HG02642 (cell line): ENCODE measurements at regions not wholly inside any gene's neighbourhood (a gene's known extent, or its start where the extent isn't known, plus 50 kb on each side); places are given as distances from the start of the nearest gene placed in this dataset.

Experiments
- ATAC-seq: cut with Tn5 transposase; IDR thresholded peaks from one replicate; pipeline ENCODE4 v1.9.1; 2021; ENCODE audit warnings: mild to moderate bottlenecking; ENCODE audit not compliant: unreplicated experiment, poor library complexity

DNA sequence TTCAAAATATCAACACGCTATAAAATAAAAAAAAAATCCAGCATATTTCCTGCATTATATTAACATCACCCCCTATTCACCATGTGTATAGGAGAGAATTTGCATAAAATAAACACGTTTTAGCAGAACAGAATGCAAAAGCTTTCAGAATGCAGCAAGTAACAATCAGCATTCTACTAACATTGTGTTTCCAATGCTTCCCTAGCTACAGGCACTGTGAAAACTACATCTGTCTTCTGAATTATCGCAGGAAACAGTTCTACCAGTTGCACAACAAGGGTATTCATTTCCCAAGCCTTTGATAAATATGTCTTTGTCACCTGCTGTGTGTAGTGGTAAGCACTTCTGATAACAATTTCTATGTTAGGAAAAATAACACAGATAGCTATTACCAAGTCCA lies 1015.8 kb downstream of the CDH18 start:
- no peak for ATAC-seq

DNA sequence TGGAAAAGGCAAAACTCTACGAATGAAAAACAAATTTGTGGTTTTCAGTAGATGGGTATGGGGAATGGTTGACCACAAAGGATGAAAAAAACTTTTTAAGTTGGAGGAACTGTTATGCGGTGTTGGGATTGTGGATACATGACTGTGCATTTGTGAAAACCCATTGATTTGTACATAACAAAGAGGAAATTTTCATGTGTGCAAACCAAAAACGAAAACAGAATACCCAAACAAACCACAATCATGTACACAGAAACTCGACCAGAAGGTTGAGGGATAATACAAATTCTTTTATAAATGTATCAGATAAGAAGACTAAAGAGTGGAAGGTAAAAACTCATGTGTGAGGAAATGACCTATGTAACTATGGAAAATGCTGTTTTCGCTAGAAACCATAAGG lies 1012.4 kb downstream of the CDH18 start:
- ATAC-seq: no peak

DNA sequence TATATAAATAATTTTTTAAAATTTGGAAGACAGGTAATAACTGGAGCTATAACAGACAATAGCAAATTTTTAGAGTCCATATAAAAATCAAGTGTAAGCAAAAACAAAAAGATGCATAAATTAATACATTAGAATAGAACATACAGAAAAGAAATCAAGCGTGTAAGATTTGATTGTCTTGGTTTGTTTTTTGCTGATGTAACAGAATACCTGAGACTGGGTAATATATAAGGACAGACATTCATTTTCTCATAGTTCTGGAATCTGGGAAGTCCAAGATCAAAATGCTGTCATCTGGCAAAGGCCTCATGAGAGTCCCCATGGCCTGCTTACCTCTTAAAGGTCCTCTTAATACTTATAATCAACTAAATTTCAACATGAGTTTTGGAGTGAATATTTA lies 1010.1 kb downstream of the CDH18 start:
- ATAC-seq: no peak

- ATAC-seq: no peak
Observed at GRCh38 chr5:18984559-18985080, 1003.4 kb downstream of the CDH18 start.

DNA sequence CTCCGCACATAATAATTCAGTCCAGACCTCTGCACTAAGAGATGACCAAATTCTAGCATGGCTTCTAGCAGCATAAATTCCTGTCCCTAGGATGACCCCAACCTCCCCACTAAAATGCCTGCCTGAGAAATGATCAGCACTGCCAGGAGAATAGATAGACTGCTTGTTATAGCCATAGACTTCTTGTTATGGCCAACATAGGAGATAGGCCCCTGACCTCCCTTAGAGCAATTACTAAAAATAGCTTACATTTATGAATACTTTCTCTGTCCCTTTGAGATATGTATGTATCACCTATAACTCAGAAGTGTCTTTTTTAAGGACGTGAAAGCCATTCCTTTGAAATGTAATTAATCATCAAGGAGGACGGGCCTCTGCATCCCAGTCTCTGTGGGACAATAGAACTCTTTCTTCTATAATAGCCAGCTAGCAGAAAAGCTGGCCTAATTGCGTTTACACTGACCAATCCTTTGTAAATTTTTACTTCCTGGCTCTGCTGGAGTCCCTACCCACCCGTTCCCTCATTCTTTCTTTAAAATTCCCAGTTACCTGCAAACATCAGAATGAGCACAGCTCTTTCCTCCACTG lies 1002.7 kb downstream of the CDH18 start:
- ATAC-seq: no peak

- no peak for ATAC-seq
Observed at GRCh38 chr5:18987101-18987500, 1000.9 kb downstream of the CDH18 start.

DNA sequence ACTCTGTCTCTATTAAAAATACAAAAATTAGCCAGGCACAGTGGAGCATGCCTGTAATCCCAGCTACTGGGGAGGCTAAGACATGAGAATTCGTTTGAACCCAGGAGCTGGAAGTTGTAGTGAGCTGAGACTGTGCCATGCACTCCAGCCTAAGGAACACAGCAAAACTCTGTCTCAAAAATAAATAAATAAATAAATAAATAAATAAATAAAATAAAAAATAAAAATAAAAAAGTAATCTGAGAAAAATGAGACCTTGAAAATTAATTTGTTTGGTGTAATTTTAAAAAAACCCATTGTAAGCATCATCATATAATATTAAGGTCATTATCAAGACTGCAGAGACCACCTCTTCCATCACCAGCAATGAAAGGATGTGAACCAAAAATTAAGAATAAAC lies 997.1 kb downstream of the CDH18 start:
- no peak for ATAC-seq

DNA sequence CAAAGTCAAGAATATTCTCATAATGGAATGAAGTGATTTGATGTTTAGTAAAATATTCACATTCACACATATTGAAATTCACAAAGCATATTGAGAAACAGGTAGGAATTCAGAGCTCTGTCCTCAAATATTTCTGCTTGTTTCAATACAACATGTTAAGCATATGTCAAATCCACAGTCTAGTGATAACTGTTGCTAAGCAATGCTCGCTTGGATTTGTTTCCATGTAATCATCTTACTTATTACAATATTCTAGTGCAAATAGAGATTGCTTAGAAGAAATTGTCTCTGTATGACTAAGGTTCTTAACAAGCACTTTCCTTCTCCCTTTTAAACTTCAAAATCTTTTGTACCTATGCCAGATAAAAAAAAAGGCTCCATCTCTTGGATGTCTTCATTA lies 995.7 kb downstream of the CDH18 start:
- ATAC-seq: no peak

DNA sequence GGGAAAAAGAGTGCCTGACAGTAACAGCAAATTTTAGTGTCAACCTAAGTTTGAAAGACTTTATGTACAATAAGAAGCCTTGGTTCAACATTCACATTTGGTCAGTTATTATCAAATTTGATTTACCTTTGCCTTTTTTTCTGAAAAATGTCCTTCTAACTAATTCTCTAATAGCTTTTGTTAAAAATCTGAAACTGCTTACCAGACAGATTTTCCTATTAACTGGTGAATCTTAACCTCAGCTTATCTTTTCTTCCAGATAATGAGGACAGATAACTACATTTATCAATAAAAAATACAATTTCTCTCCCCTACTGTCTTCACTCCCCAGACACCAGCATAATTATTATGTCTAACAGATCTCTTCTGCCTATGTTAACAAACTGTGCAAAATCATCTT lies 988.5 kb downstream of the CDH18 start:
- ATAC-seq: no peak

- ATAC-seq: no peak
Observed at GRCh38 chr5:19001054-19001453, 986.9 kb downstream of the CDH18 start.

- ATAC-seq: no peak
Observed at GRCh38 chr5:19001539-19001938, 986.5 kb downstream of the CDH18 start.

- no peak for ATAC-seq
Observed at GRCh38 chr5:19002111-19002510, 985.9 kb downstream of the CDH18 start.

DNA sequence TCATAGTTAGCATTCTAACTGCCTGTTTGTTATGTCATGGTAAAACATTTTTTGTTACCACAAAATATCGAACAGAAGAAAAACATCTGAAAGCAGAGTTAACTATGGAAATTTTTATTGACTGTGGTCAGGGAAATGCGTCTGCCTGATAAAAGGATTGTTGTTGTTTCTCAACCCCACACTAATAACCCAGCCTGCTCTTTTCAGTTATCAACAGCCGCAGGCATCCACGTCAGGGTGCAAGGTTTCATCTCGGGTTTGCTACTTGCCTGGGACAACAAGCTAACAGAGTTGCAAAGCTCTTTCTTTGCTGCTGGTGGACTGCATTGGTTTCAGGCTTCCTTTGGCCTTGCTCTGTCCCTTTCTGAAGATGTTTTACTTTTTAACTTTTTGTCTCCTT lies 969.2 kb downstream of the CDH18 start:
- ATAC-seq: no peak

GRCh38 chr5:19031491-19031890 lies 956.5 kb downstream of the CDH18 start:
- no peak for ATAC-seq

- no peak for ATAC-seq
Observed at GRCh38 chr5:19035816-19036215, 952.2 kb downstream of the CDH18 start.

DNA sequence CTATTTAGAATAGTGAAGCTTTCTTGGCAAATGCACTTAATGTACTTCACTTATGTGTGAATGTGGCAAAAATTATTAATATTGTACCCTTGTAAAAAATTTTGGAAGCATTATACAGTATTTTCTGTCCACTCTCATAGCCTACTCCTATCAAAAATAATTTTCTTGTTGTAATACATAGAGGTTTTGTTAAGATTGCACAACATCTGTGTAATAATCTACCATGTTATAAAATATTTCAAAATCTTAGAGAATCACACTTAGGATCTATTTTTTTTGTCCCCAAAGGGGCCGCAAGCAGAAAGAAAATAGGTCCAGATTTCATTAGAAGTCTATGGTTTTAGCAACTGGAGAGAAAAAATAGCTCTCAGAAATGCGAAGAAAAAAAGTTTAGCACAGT lies 945.9 kb downstream of the CDH18 start:
- no peak for ATAC-seq

DNA sequence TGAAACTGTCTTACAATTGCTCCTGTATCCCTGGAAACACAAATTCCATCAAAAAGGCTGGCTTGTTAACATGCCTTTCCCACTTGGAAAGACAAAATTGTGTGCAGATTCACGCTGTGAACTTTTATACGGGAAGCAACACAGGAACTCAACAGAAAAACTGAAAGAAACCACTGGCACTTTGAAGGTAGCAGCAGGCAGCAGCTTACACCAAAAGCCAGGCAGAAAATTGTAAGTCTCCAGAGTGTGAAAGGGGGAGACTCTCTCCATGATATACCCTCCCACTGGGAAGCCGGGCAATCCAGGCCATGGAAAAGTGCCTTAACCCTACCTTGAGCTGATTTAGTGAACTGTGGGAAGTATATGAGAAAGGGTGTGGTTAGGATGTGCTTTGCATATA lies 943.7 kb downstream of the CDH18 start:
- ATAC-seq: no peak

DNA sequence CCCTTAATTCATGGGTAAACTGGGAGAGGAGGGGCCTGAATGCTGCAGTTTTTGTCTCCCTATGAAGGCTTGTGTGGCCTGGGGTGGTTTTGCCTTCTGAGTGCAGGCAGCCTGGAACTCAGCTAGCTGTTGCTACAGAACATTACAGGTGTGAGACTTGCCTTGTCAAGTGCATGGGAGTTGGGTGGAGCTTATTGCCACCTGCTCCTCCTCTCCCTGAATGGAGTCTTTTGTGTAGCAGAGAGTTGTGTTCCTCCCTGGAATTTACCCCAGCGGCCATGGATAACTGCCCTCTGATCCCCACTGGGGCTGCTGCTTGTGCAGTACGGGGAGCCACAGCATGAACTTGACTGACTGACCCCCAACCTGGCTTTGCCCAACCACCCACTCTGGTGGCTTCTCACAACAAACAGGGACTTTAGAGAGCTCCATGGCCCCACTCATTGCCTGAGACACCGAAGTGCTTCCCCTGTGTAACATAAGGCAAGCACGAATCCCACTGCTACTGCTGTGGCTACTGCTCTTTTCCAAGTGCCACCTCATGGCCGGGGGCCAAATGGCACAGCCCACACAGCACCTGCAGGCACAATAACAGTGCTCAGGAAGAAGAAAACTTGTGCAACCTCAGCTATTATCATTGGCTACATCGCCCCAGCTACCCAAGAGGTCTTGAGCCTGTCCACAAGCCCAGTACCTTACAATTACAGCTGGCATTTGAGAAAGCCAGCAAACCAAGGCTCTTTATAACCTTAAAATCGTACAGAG lies 942.9 kb downstream of the CDH18 start:
- ATAC-seq: no peak

GRCh38 chr5:19047277-19047676 lies 940.7 kb downstream of the CDH18 start:
- ATAC-seq: no peak

DNA sequence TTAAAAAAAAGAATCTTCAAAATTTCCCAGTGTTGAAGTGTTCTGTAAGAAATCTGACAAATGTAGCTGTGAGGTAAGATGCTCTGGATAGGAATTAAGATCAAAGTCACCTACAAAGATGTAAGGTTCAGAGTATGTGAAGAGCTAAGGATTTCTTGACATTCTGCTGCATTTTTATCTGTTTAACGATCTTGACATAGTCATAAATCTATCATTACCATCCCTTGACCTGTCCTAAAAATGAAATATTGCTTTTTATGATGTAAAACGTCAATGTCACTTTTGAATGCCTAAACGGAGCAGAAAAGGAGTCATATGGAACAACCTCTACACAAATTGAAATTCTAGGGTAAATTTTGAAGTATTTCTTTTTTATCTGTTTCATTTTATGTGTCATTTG lies 939.3 kb downstream of the CDH18 start:
- no peak for ATAC-seq

GRCh38 chr5:19058216-19058615 lies 929.8 kb downstream of the CDH18 start:
- ATAC-seq: no peak

- ATAC-seq: no peak
Observed at GRCh38 chr5:19064094-19064493, 923.9 kb downstream of the CDH18 start.
